Sigmoid colon (tissue), 4 donors: ENCODE measurements at regions not wholly inside any gene's neighbourhood (a gene's known extent, or its start where the extent isn't known, plus 50 kb on each side); places are given as distances from the start of the nearest gene placed in this dataset.
"Not testable (repeated sequence)": the region's sequence is repeated elsewhere in the genome, so short reads cannot be mapped to it uniquely, and the experiment has no call there.

ENCODE experiments used
- EP300 ChIP-seq, 4 donors: sonication (generic); formaldehyde crosslinking; IDR thresholded peaks; one replicate each; pipeline ENCODE4 v1.6.1; 2017; ENCODE audit warnings: antibody characterized with exemption in 4 of 4
- POLR2AphosphoS5 ChIP-seq, 4 donors: sonication (generic); formaldehyde crosslinking; IDR thresholded peaks; one replicate each; pipeline ENCODE4 v1.6.1; 2017; ENCODE audit warnings: antibody characterized with exemption in 4 of 4
- TF ChIP-seq, protein P1 (sequence below), 4 experiments: fragments of 450-650 bp in 3 of 4; fragments of 200-600 bp in 1 of 4; IDR thresholded peaks; one replicate each; pipeline ENCODE4 v1.5.1; 2016 to 2019; ENCODE audit warnings: antibody characterized with exemption in 4 of 4, mild to moderate bottlenecking in 3 of 4, moderate library complexity in 2 of 4

DNA sequence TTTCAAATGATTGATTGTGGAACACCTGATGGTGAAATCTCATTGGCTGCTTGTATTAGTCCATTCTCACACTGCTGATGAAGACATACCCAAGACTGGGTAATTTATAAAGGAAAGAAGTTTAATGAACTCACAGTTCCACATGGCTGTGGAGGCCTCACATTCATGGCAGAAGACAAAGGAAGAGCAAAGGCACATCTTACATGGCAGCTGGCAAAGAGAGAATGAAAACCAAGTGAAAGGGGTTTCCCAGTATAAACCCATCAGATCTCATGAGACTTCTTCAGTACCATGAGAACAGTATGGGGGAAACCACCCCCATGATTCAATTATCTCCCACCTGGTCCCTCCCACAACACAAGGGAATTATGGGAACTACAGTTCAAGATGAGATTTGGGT is 70.9 kb upstream of the ZNF469 start:
- TF ChIP-seq, protein P1, sequence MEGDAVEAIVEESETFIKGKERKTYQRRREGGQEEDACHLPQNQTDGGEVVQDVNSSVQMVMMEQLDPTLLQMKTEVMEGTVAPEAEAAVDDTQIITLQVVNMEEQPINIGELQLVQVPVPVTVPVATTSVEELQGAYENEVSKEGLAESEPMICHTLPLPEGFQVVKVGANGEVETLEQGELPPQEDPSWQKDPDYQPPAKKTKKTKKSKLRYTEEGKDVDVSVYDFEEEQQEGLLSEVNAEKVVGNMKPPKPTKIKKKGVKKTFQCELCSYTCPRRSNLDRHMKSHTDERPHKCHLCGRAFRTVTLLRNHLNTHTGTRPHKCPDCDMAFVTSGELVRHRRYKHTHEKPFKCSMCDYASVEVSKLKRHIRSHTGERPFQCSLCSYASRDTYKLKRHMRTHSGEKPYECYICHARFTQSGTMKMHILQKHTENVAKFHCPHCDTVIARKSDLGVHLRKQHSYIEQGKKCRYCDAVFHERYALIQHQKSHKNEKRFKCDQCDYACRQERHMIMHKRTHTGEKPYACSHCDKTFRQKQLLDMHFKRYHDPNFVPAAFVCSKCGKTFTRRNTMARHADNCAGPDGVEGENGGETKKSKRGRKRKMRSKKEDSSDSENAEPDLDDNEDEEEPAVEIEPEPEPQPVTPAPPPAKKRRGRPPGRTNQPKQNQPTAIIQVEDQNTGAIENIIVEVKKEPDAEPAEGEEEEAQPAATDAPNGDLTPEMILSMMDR (IDR thresholded peaks at IDR 0.05): not testable (repeated sequence)
- not testable (repeated sequence) for TF ChIP-seq POLR2AphosphoS5, EP300 (IDR thresholded peaks at IDR 0.05)
